HEK293 (cell line): ENCODE measurements at regions not wholly inside any gene's neighbourhood (a gene's known extent, or its start where the extent isn't known, plus 50 kb on each side); places are given as distances from the start of the nearest gene placed in this dataset.
"Not testable (repeated sequence)": the region's sequence is repeated elsewhere in the genome, so short reads cannot be mapped to it uniquely, and the experiment has no call there.

Experiments
- CTCF ChIA-PET: fragments of 350-600 bp; formaldehyde crosslinking; extraction: SDS; loops from one replicate; lab custom pipeline; 2021; ENCODE audit warnings: antibody characterized with exemption; lab: Yijun Ruan, JAX
- POLR2A ChIA-PET: fragments of 300-600 bp; formaldehyde crosslinking; extraction: SDS; loops from one replicate; lab custom pipeline; 2020; ENCODE audit warnings: antibody characterized with exemption, inconsistent platforms; lab: Yijun Ruan, JAX
- H3K27ac ChIP-seq: fragments of 200-500 bp; sonication (Bioruptor generic); 2 replicates; pipeline ENCODE4 v1.5.1; 2014; ENCODE audit warnings: low read depth, low read length, control low read depth, inconsistent platforms; ENCODE audit errors: extremely low read depth
- H3K36me3 ChIP-seq, 2 experiments: fragments of 200-500 bp in 1 of 2; sonication (Bioruptor generic) in 1 of 2; 1 replicate in 1 of 2; 2 replicates in 1 of 2; pipeline ENCODE4 v1.5.1; 2014 to 2017; ENCODE audit warnings: inconsistent platforms in 2 of 2, low read length in 2 of 2; ENCODE audit not compliant: control insufficient read depth in 2 of 2, insufficient read depth in 1 of 2
- H3K4me1 ChIP-seq: fragments of 200-500 bp; sonication (Bioruptor generic); 2 replicates; pipeline ENCODE4 v1.5.1; 2014; ENCODE audit warnings: mild to moderate bottlenecking, low read length, inconsistent platforms; ENCODE audit not compliant: control insufficient read depth, insufficient read depth
- H3K4me3 ChIP-seq: 2 replicates; pipeline ENCODE4 v1.5.1; 2011; ENCODE audit warnings: low read depth, mild to moderate bottlenecking, control low read depth, low read length, moderate library complexity
- H3K9me3 ChIP-seq: fragments of 200-500 bp; sonication (Bioruptor generic); 2 replicates; pipeline ENCODE4 v1.5.1; 2014; ENCODE audit warnings: low read depth, low read length, inconsistent platforms; ENCODE audit not compliant: control insufficient read depth, insufficient read depth
- INSM2 ChIP-seq: fragments of 450-650 bp; formaldehyde crosslinking; IDR thresholded peaks from 2 replicates; pipeline ENCODE4 v1.5.1; 2016; ENCODE audit warnings: missing biosample characterization, missing genetic modification characterization
- REST ChIP-seq: fragments of 450-650 bp; formaldehyde crosslinking; IDR thresholded peaks from 2 replicates; pipeline ENCODE4 v1.5.1; 2016; ENCODE audit warnings: missing biosample characterization, missing genetic modification characterization
- SETDB1 ChIP-seq: IDR thresholded peaks from one replicate; pipeline ENCODE4 v1.6.1; 2017; ENCODE audit warnings: mild to moderate bottlenecking, low read length, moderate library complexity, mixed read lengths; ENCODE audit not compliant: insufficient read length
- ZBTB20 ChIP-seq: fragments of 450-650 bp; formaldehyde crosslinking; IDR thresholded peaks from 2 replicates; pipeline ENCODE4 v1.5.1; 2016; ENCODE audit warnings: missing biosample characterization, missing genetic modification characterization
- ZBTB26 ChIP-seq: fragments of 450-650 bp; formaldehyde crosslinking; optimal IDR thresholded peaks from 2 replicates; pipeline ENCODE3; 2016; ENCODE audit warnings: missing biosample characterization, mild to moderate bottlenecking, missing genetic modification characterization
- ZBTB48 ChIP-seq: fragments of 450-650 bp; formaldehyde crosslinking; IDR thresholded peaks from 2 replicates; pipeline ENCODE4 v1.5.1; 2016; ENCODE audit warnings: missing biosample characterization, missing genetic modification characterization
- ZBTB49 ChIP-seq: fragments of 450-650 bp; formaldehyde crosslinking; IDR thresholded peaks from 2 replicates; pipeline ENCODE4 v1.5.1; 2016; ENCODE audit warnings: missing biosample characterization, missing genetic modification characterization, low read depth
- ZFP69B ChIP-seq: fragments of 450-650 bp; formaldehyde crosslinking; IDR thresholded peaks from 2 replicates; pipeline ENCODE4 v1.5.1; 2016; ENCODE audit warnings: missing biosample characterization, missing genetic modification characterization
- ZIC2 ChIP-seq: fragments of 450-650 bp; formaldehyde crosslinking; IDR thresholded peaks from 2 replicates; pipeline ENCODE4 v1.5.1; 2016; ENCODE audit warnings: missing biosample characterization, missing genetic modification characterization
- ZNF214 ChIP-seq: fragments of 450-650 bp; formaldehyde crosslinking; IDR thresholded peaks from 2 replicates; pipeline ENCODE4 v1.5.1; 2017; ENCODE audit warnings: missing biosample characterization, mild to moderate bottlenecking, missing genetic modification characterization, borderline replicate concordance
- ZNF366 ChIP-seq: fragments of 450-650 bp; formaldehyde crosslinking; conservative IDR thresholded peaks from 2 replicates; pipeline ENCODE4 v1.5.1; 2016; ENCODE audit warnings: missing biosample characterization, missing genetic modification characterization
- ZNF518A ChIP-seq: fragments of 450-650 bp; formaldehyde crosslinking; conservative IDR thresholded peaks from 2 replicates; pipeline ENCODE4 v1.5.1; 2016; ENCODE audit warnings: low read depth, missing biosample characterization, missing genetic modification characterization
- ZNF521 ChIP-seq: fragments of 450-650 bp; formaldehyde crosslinking; IDR thresholded peaks from 2 replicates; pipeline ENCODE4 v1.5.1; 2017; ENCODE audit warnings: missing biosample characterization, mild to moderate bottlenecking, missing genetic modification characterization
- ZNF621 ChIP-seq: fragments of 450-650 bp; formaldehyde crosslinking; IDR thresholded peaks from 2 replicates; pipeline ENCODE4 v1.5.1; 2017; ENCODE audit warnings: missing biosample characterization, missing genetic modification characterization
- ZNF645 ChIP-seq: fragments of 450-650 bp; formaldehyde crosslinking; IDR thresholded peaks from 2 replicates; pipeline ENCODE4; 2016; ENCODE audit warnings: missing biosample characterization, missing genetic modification characterization
- ZNF660 ChIP-seq: fragments of 450-650 bp; IDR thresholded peaks from 2 replicates; pipeline ENCODE4 v1.5.1; 2018; ENCODE audit warnings: missing biosample characterization, mild to moderate bottlenecking, missing genetic modification characterization

- Histone ChIP-seq H3K9me3 (no peaks in the 10 kb centered on the region), H3K36me3 (no peaks in the 10 kb centered on the region), H3K4me1 (no peaks in the 10 kb centered on the region), H3K4me3 (no peak overlapping the region), H3K27ac (no peak overlapping the region)
- POLR2A ChIA-PET = no interaction called here
- TF ChIP-seq ZNF660 (tag by site-specific recombination) (no peak), ZBTB49 (tag by site-specific recombination) (no peak), ZNF645 (no peak), ZIC2 (no peak), ZNF521 (tag by site-specific recombination) (no peak), ZBTB26 (tag by site-specific recombination) (no peak), ZBTB48 (no peak), REST (tag by site-specific recombination) (no peak), INSM2 (tag by site-specific recombination) (no peak), SETDB1 (no peak), ZFP69B (tag by site-specific recombination) (no peak), ZNF621 (no peak), ZNF518A (no peak), ZBTB20 (no peak), ZNF214 (tag by site-specific recombination) (no peak), ZNF366 (tag by site-specific recombination) (no peak)
- CTCF ChIA-PET = no interaction called here
Measured at GRCh38 chr12:127810041-127810440, 456.9 kb upstream of the TMEM132C start.

- POLR2A ChIA-PET, H3K9me3 ChIP-seq, H3K27ac ChIP-seq, H3K36me3 ChIP-seq, H3K4me1 ChIP-seq, H3K4me3 ChIP-seq, CTCF ChIA-PET: not testable (repeated sequence)
Measured at GRCh38 chr12:127810459-127810858, 456.5 kb upstream of the TMEM132C start.
